Trophoblast cell (in vitro differentiated cells and primary cell): ENCODE measurements at regions not wholly inside any gene's neighbourhood (a gene's known extent, or its start where the extent isn't known, plus 50 kb on each side); places are given as distances from the start of the nearest gene placed in this dataset.
A peak's percentile ranks its signal among the peaks of the same experiment; 100 is the strongest.
"Not testable (repeated sequence)": the region's sequence is repeated elsewhere in the genome, so short reads cannot be mapped to it uniquely, and the experiment has no call there.

ENCODE experiments used
- DNase-seq, 2 donors: peaks; one replicate each; pipeline ENCODE4 v3.0.0-alpha.2; 2016
- H2AFZ ChIP-seq: 2 replicates; pipeline ENCODE4 v1.6.1; 2013; ENCODE audit warnings: low read length, moderate library complexity, mild to moderate bottlenecking; ENCODE audit not compliant: insufficient read depth, poor library complexity
- H2AK5ac ChIP-seq: 2 replicates; pipeline ENCODE4 v1.6.1; 2013; ENCODE audit warnings: mild to moderate bottlenecking, low read length
- H2BK120ac ChIP-seq: 2 replicates; pipeline ENCODE4 v1.6.1; 2013; ENCODE audit warnings: low read length, mild to moderate bottlenecking, moderate library complexity; ENCODE audit not compliant: insufficient read depth, poor library complexity
- H2BK12ac ChIP-seq: 2 replicates; pipeline ENCODE4 v1.6.1; 2013; ENCODE audit warnings: mild to moderate bottlenecking, low read length, moderate library complexity
- H2BK5ac ChIP-seq: 2 replicates; pipeline ENCODE4 v1.6.1; 2013; ENCODE audit warnings: low read length, low read depth, moderate library complexity, mild to moderate bottlenecking; ENCODE audit not compliant: poor library complexity
- H3K14ac ChIP-seq: 2 replicates; pipeline ENCODE4 v1.6.1; 2013; ENCODE audit warnings: mild to moderate bottlenecking, low read length
- H3K18ac ChIP-seq: 2 replicates; pipeline ENCODE4 v1.6.1; 2013; ENCODE audit warnings: mild to moderate bottlenecking, low read length
- H3K23ac ChIP-seq: 2 replicates; pipeline ENCODE4 v1.6.1; 2013; ENCODE audit warnings: low read length
- H3K27ac ChIP-seq: 2 replicates; pipeline ENCODE4 v1.5.1; 2013; ENCODE audit warnings: low read depth, mild to moderate bottlenecking, inconsistent platforms, low read length, moderate library complexity
- H3K27me3 ChIP-seq: 2 replicates; pipeline ENCODE4 v1.6.1; 2013; ENCODE audit warnings: inconsistent platforms, mild to moderate bottlenecking, low read length, moderate library complexity; ENCODE audit not compliant: insufficient read depth
- H3K36me3 ChIP-seq, 2 experiments: 1 replicate in 1 of 2; 2 replicates in 1 of 2; pipeline ENCODE4 v1.6.1; 2013; ENCODE audit warnings: low read length in 2 of 2, mild to moderate bottlenecking in 2 of 2, moderate library complexity in 1 of 2; ENCODE audit not compliant: insufficient read depth in 2 of 2, control insufficient read depth in 1 of 2
- H3K4ac ChIP-seq: 2 replicates; pipeline ENCODE4 v1.6.1; 2013; ENCODE audit warnings: low read depth, mild to moderate bottlenecking, low read length, moderate library complexity
- H3K4me1 ChIP-seq, 2 experiments: 1 replicate in 1 of 2; 2 replicates in 1 of 2; pipeline ENCODE4 v1.6.1; 2013; ENCODE audit warnings: low read length in 2 of 2, mild to moderate bottlenecking in 2 of 2, moderate library complexity in 1 of 2; ENCODE audit not compliant: insufficient read depth in 2 of 2, control insufficient read depth in 1 of 2
- H3K4me2 ChIP-seq: 2 replicates; pipeline ENCODE4 v1.6.1; 2013; ENCODE audit warnings: inconsistent platforms, mild to moderate bottlenecking, low read length, moderate library complexity
- H3K4me3 ChIP-seq: 2 replicates; pipeline ENCODE4 v1.5.1; 2013; ENCODE audit warnings: mild to moderate bottlenecking, low read depth, low read length, inconsistent platforms
- H3K79me1 ChIP-seq: one replicate; pipeline ENCODE4 v1.6.1; 2013; ENCODE audit warnings: low read length
- H3K79me2 ChIP-seq: 2 replicates; pipeline ENCODE4 v1.6.1; 2013; ENCODE audit warnings: low read length, mild to moderate bottlenecking; ENCODE audit not compliant: control insufficient read depth, insufficient read depth, poor library complexity
- H3K9ac ChIP-seq: 2 replicates; pipeline ENCODE4 v1.6.1; 2013; ENCODE audit warnings: mild to moderate bottlenecking, low read length
- H3K9me3 ChIP-seq: 2 replicates; pipeline ENCODE4 v1.6.1; 2013; ENCODE audit warnings: low read depth, mild to moderate bottlenecking, control low read depth, inconsistent platforms, low read length; ENCODE audit not compliant: insufficient read depth
- H4K12ac ChIP-seq: 2 replicates; pipeline ENCODE4 v1.6.1; 2013; ENCODE audit warnings: low read depth, mild to moderate bottlenecking, low read length, moderate library complexity
- H4K8ac ChIP-seq: 2 replicates; pipeline ENCODE4 v1.6.1; 2013; ENCODE audit warnings: low read depth, mild to moderate bottlenecking, low read length, moderate library complexity
- H4K91ac ChIP-seq: one replicate; pipeline ENCODE4 v1.6.1; 2013; ENCODE audit warnings: low read depth, mild to moderate bottlenecking, low read length, moderate library complexity
- WGBS: extraction: QIAGEN DNeasy Blood & Tissue Kit; methylation state at CpG from one replicate; pipeline ENCODE4 v1.1.7; 2013; ENCODE audit warnings: missing lambda C conversion rate; ENCODE audit not compliant: insufficient read length, insufficient coverage; ENCODE audit errors: extremely low coverage; 5-methylcytosine and 5-hydroxymethylcytosine counted together

GRCh38 chr1:212167098-212167497 is 118.1 kb upstream of the PPP2R5A start:
- Histone ChIP-seq H4K8ac (no peak overlapping the region), H3K27me3 (no peaks in the 10 kb centered on the region), H3K18ac (no peak overlapping the region), H3K4me3 (no peak overlapping the region), H3K4me1 (no peaks in the 10 kb centered on the region), H3K79me2 (no peaks in the 10 kb centered on the region), H3K4ac (no peak overlapping the region), H4K91ac (no peak overlapping the region), H3K27ac (no peak overlapping the region), H3K9me3 (no peaks in the 10 kb centered on the region), H2AK5ac (no peak overlapping the region), H4K12ac (no peak overlapping the region), H2AFZ (no peak overlapping the region), H2BK12ac (no peak overlapping the region), H2BK120ac (no peak overlapping the region), H3K4me2 (no peak overlapping the region), H3K79me1 (no peaks in the 10 kb centered on the region), H3K36me3 (no peaks in the 10 kb centered on the region), H2BK5ac (no peak overlapping the region), H3K23ac (no peak overlapping the region), H3K14ac (no peak overlapping the region), H3K9ac (no peak overlapping the region)
- DNase-seq: peak; percentile 55 to 71
- no CpG with 5 or more reads among the region's 7 CpGs for WGBS

- Histone ChIP-seq H2BK120ac (no peak overlapping the region), H2BK5ac (no peak overlapping the region), H3K4me1 (no peaks in the 10 kb centered on the region), H4K91ac (no peak overlapping the region), H3K4me2 (no peak overlapping the region), H3K79me1 (no peaks in the 10 kb centered on the region), H3K4ac (no peak overlapping the region), H3K27ac (no peak overlapping the region), H3K4me3 (no peak overlapping the region), H3K9me3 (no peaks in the 10 kb centered on the region), H3K14ac (no peak overlapping the region), H3K18ac (no peak overlapping the region), H3K9ac (no peak overlapping the region), H2BK12ac (no peak overlapping the region), H3K23ac (no peak overlapping the region), H3K79me2 (no peaks in the 10 kb centered on the region), H4K8ac (no peak overlapping the region), H3K36me3 (no peaks in the 10 kb centered on the region), H4K12ac (no peak overlapping the region), H2AFZ (no peak overlapping the region), H3K27me3 (no peaks in the 10 kb centered on the region), H2AK5ac (no peak overlapping the region)
- no CpG with 5 or more reads among the region's 3 CpGs for WGBS
- DNase-seq: peak in 1 of 2 donors; percentile 45
Observed at GRCh38 chr1:212173567-212173966, 111.6 kb upstream of the PPP2R5A start.

- not testable (repeated sequence) for H3K9me3 ChIP-seq, H2AFZ ChIP-seq, H2BK12ac ChIP-seq, H4K8ac ChIP-seq, H3K27ac ChIP-seq, H3K79me1 ChIP-seq, H3K18ac ChIP-seq, H3K4me3 ChIP-seq, H2BK5ac ChIP-seq, H3K23ac ChIP-seq, H3K79me2 ChIP-seq, H3K27me3 ChIP-seq, H3K36me3 ChIP-seq, H4K91ac ChIP-seq, H3K9ac ChIP-seq, H2AK5ac ChIP-seq, H2BK120ac ChIP-seq, DNase-seq, H3K4me2 ChIP-seq, H4K12ac ChIP-seq, H3K4me1 ChIP-seq, H3K4ac ChIP-seq, H3K14ac ChIP-seq
- WGBS: no CpG with 5 or more reads among the region's 9 CpGs
Observed at GRCh38 chr1:212174295-212174694, 110.9 kb upstream of the PPP2R5A start.

- Histone ChIP-seq H3K14ac (no peak overlapping the region), H3K79me1 (no peaks in the 10 kb centered on the region)
Observed at GRCh38 chr1:212177542-212177941, 107.7 kb upstream of the PPP2R5A start.

More at GRCh38 chr1:212177542-212177941, 107.7 kb upstream of the PPP2R5A start:
- Histone ChIP-seq H3K18ac (no peak overlapping the region), H2AK5ac (no peak overlapping the region), H2AFZ (no peak overlapping the region), H4K91ac (no peak overlapping the region), H3K27me3 (no peaks in the 10 kb centered on the region), H3K9ac (no peak overlapping the region), H3K27ac (no peak overlapping the region), H2BK5ac (no peak overlapping the region), H4K12ac (no peak overlapping the region), H3K23ac (no peak overlapping the region), H2BK120ac (no peak overlapping the region), H4K8ac (no peak overlapping the region), H2BK12ac (no peak overlapping the region), H3K9me3 (no peaks in the 10 kb centered on the region), H3K4me3 (no peak overlapping the region), H3K79me2 (no peaks in the 10 kb centered on the region), H3K36me3 (no peaks in the 10 kb centered on the region), H3K4ac (no peak overlapping the region), H3K4me2 (no peak overlapping the region), H3K4me1 (peaks cover 3 to 5% of the 10 kb centered on the region in 2 experiments)
- no CpG with 5 or more reads among the region's 2 CpGs for WGBS
- no peak for DNase-seq
